GM23338 (cell line): ENCODE measurements at regions not wholly inside any gene's neighbourhood (a gene's known extent, or its start where the extent isn't known, plus 50 kb on each side); places are given as distances from the start of the nearest gene placed in this dataset.

Source experiments
- ATAC-seq: fragments of 200-7000 bp; cut with Tn5 transposase; 3 replicates; pipeline ENCODE4 v1.9.1; 2020
- DNase-seq: peaks from one replicate; pipeline ENCODE4 v3.0.0-alpha.2; 2015; ENCODE audit warnings: low spot score
- H2AFZ ChIP-seq: fragments of 200-600 bp; sonication (generic); 2 replicates; pipeline ENCODE4 v1.8.0; 2016; ENCODE audit warnings: antibody characterized with exemption, mild to moderate bottlenecking, moderate library complexity
- H3F3A ChIP-seq: fragments of 200-600 bp; sonication (generic); replicated peaks from 2 replicates; pipeline ENCODE4 v1.8.0; 2017; ENCODE audit warnings: antibody characterized with exemption, mixed run types, low read depth
- H3K27ac ChIP-seq: fragments of 200-600 bp; sonication (generic); 2 replicates; pipeline ENCODE4 v1.6.1; 2016; ENCODE audit warnings: low read depth
- H3K27me3 ChIP-seq: fragments of 200-600 bp; sonication (generic); 2 replicates; pipeline ENCODE4 v1.8.0; 2016; ENCODE audit warnings: mild to moderate bottlenecking, mixed run types, moderate library complexity; ENCODE audit not compliant: insufficient read depth
- H3K36me3 ChIP-seq: fragments of 200-600 bp; sonication (generic); 2 replicates; pipeline ENCODE4 v1.8.0; 2016; ENCODE audit warnings: mild to moderate bottlenecking; ENCODE audit not compliant: insufficient read depth
- H3K4me1 ChIP-seq: fragments of 200-600 bp; sonication (generic); 2 replicates; pipeline ENCODE4 v1.8.0; 2016; ENCODE audit warnings: mild to moderate bottlenecking, moderate library complexity; ENCODE audit not compliant: insufficient read depth
- H3K4me2 ChIP-seq: fragments of 200-600 bp; sonication (generic); 2 replicates; pipeline ENCODE4 v1.7.1; 2017; ENCODE audit warnings: mixed run types
- H3K4me3 ChIP-seq: fragments of 200-600 bp; sonication (generic); 2 replicates; pipeline ENCODE4 v1.6.1; 2016; ENCODE audit warnings: mixed run types
- H3K79me2 ChIP-seq: fragments of 200-600 bp; sonication (generic); replicated peaks from 2 replicates; pipeline ENCODE4 v1.8.0; 2017; ENCODE audit warnings: mild to moderate bottlenecking; ENCODE audit not compliant: insufficient read depth
- H3K9me2 ChIP-seq: fragments of 200-600 bp; sonication (generic); 2 replicates; pipeline ENCODE4 v1.8.0; 2017; ENCODE audit not compliant: insufficient read depth
- H4K20me1 ChIP-seq: fragments of 200-600 bp; sonication (generic); replicated peaks from 2 replicates; pipeline ENCODE4 v1.8.0; 2017; ENCODE audit warnings: mild to moderate bottlenecking; ENCODE audit not compliant: insufficient read depth
- H3K27ac Mint-ChIP-seq: 2 replicates; pipeline ENCODE4 v1.8.0; 2020; ENCODE audit warnings: inconsistent platforms, mild to moderate bottlenecking, moderate library complexity, mixed read lengths
- H3K27me3 Mint-ChIP-seq: 3 replicates; pipeline ENCODE4 v1.8.0; 2022; ENCODE audit warnings: low read depth, mild to moderate bottlenecking, moderate library complexity, mixed read lengths, inconsistent platforms; ENCODE audit not compliant: insufficient read depth, poor library complexity
- H3K36me3 Mint-ChIP-seq: 3 replicates; pipeline ENCODE4 v1.8.0; 2021; ENCODE audit warnings: low read depth, mild to moderate bottlenecking, inconsistent platforms, moderate library complexity, mixed read lengths
- H3K4me1 Mint-ChIP-seq: 3 replicates; pipeline ENCODE4 v1.8.0; 2020; ENCODE audit warnings: mild to moderate bottlenecking, inconsistent platforms, mixed read lengths
- H3K4me3 Mint-ChIP-seq: 3 replicates; pipeline ENCODE4 v1.8.0; 2021; ENCODE audit warnings: moderate library complexity, mild to moderate bottlenecking, inconsistent platforms, mixed read lengths
- H3K9me3 Mint-ChIP-seq: 3 replicates; pipeline ENCODE4 v1.8.0; 2020; ENCODE audit warnings: moderate library complexity, mild to moderate bottlenecking, inconsistent platforms, mixed read lengths
- CREB1 ChIP-seq: fragments of 250-450 bp; sonication (Bioruptor Pico); IDR thresholded peaks from 2 replicates; pipeline ENCODE4 v1.5.0; 2020; ENCODE audit warnings: low read depth, mild to moderate bottlenecking, moderate library complexity
- EZH2 ChIP-seq: fragments of 200-600 bp; sonication (generic); IDR thresholded peaks from one replicate; pipeline ENCODE4 v1.8.0; 2017; ENCODE audit warnings: antibody characterized with exemption, mild to moderate bottlenecking, low read depth; ENCODE audit not compliant: unreplicated experiment
- JUNB ChIP-seq: IDR thresholded peaks from one replicate; pipeline ENCODE4 v1.6.1; 2016; ENCODE audit warnings: antibody characterized with exemption; ENCODE audit not compliant: unreplicated experiment
- NANOG ChIP-seq: IDR thresholded peaks from 2 replicates; pipeline ENCODE4 v1.6.1; 2016; ENCODE audit warnings: antibody characterized with exemption, borderline replicate concordance
- POLR2AphosphoS5 ChIP-seq: IDR thresholded peaks from 2 replicates; pipeline ENCODE4 v1.6.1; 2016; ENCODE audit warnings: antibody characterized with exemption, low read depth
- STAT1 ChIP-seq: IDR thresholded peaks from one replicate; pipeline ENCODE4 v1.6.1; 2016; ENCODE audit warnings: antibody characterized with exemption; ENCODE audit not compliant: unreplicated experiment
- ZNF331 ChIP-seq: fragments of 250-450 bp; sonication (Bioruptor Pico); IDR thresholded peaks from 2 replicates; pipeline ENCODE4 v1.5.0; 2020; ENCODE audit warnings: low read depth, mild to moderate bottlenecking, moderate library complexity
- ZNF462 ChIP-seq: fragments of 250-450 bp; sonication (Bioruptor Pico); IDR thresholded peaks from 2 replicates; pipeline ENCODE4 v1.5.0; 2020; ENCODE audit warnings: mild to moderate bottlenecking, moderate library complexity
- TF ChIP-seq, protein P1 (sequence below), 2 experiments: fragments of 200-600 bp in 1 of 2; sonication (generic) in 1 of 2; conservative IDR thresholded peaks; 2 replicates each; pipeline versions ENCODE4 v1.5.1 to v1.6.1; 2016 to 2017; ENCODE audit warnings: antibody characterized with exemption in 2 of 2, low read depth in 2 of 2, mild to moderate bottlenecking in 2 of 2, moderate library complexity in 1 of 2

- TF ChIP-seq ZNF462 (CRISPR knock-in tag) (no peak), NANOG (no peak), ZNF331 (CRISPR knock-in tag) (no peak), JUNB (no peak), STAT1 (no peak), CREB1 (CRISPR knock-in tag) (no peak)
Observed at GRCh38 chrX:42237956-42238355, 314.6 kb upstream of the CASK start (continued).

DNA sequence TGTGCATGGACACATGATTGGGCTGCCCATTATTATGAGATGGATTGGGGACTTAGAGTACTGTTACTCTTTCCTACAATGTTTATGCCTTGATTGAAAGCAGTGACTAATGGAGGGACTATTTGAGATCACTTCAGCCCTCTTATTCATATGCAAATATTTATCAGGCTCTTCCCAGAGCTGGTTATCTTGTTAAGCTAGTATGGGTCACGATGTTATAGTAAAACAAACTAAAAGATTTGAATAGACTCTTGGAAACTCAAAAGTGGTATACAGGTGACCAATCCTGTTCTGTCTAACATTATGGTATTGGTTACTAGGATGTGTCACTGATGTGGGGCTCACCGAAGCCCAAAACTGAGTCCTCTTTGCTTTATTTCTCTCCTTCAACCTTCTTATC lies 306.2 kb upstream of the CASK start:
- Histone ChIP-seq H3K27ac (no peak overlapping the region), H3K4me1 (no peaks in the 10 kb centered on the region), H3F3A (no peaks in the 10 kb centered on the region), H3K4me3 (no peak overlapping the region), H3K4me2 (no peak overlapping the region), H2AFZ (no peak overlapping the region), H3K27me3 (no peaks in the 10 kb centered on the region), H4K20me1 (no peaks in the 10 kb centered on the region), H3K36me3 (no peaks in the 10 kb centered on the region), H3K79me2 (no peaks in the 10 kb centered on the region), H3K9me2 (no peaks in the 10 kb centered on the region)
- ATAC-seq (no peak), DNase-seq (peak; percentile 8)
- H3K27ac Mint-ChIP-seq = no peak overlapping the region
- peaks cover 6% of the 10 kb centered on the region; the same call in 2 of the 3 replicates for H3K36me3 Mint-ChIP-seq
- peaks cover 8% of the 10 kb centered on the region for H3K9me3 Mint-ChIP-seq
- H3K4me3 Mint-ChIP-seq = no peak overlapping the region
- H3K27me3 Mint-ChIP-seq = no peaks in the 10 kb centered on the region
- peaks cover 4% of the 10 kb centered on the region; the same call in 1 of the 3 replicates for H3K4me1 Mint-ChIP-seq
- no peak for TF ChIP-seq EZH2
- TF ChIP-seq NANOG = no peak
- TF ChIP-seq POLR2AphosphoS5 = no peak
- TF ChIP-seq, protein P1, sequence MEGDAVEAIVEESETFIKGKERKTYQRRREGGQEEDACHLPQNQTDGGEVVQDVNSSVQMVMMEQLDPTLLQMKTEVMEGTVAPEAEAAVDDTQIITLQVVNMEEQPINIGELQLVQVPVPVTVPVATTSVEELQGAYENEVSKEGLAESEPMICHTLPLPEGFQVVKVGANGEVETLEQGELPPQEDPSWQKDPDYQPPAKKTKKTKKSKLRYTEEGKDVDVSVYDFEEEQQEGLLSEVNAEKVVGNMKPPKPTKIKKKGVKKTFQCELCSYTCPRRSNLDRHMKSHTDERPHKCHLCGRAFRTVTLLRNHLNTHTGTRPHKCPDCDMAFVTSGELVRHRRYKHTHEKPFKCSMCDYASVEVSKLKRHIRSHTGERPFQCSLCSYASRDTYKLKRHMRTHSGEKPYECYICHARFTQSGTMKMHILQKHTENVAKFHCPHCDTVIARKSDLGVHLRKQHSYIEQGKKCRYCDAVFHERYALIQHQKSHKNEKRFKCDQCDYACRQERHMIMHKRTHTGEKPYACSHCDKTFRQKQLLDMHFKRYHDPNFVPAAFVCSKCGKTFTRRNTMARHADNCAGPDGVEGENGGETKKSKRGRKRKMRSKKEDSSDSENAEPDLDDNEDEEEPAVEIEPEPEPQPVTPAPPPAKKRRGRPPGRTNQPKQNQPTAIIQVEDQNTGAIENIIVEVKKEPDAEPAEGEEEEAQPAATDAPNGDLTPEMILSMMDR (conservative IDR thresholded peaks at IDR 0.05; ENCODE audit: low read depth in 2 of 2) = no peak
- TF ChIP-seq ZNF462 (CRISPR knock-in tag) = no peak
- no peak for TF ChIP-seq STAT1
